Activated CD4-positive, CD25-positive, alpha-beta regulatory T cell treated with anti-CD3 and anti-CD28 coated beads, Interleukin-2, amount 50 U/mL, for 24 hours (primary cell): ENCODE measurements at regions not wholly inside any gene's neighbourhood (a gene's known extent, or its start where the extent isn't known, plus 50 kb on each side); places are given as distances from the start of the nearest gene placed in this dataset.
"Not testable (repeated sequence)": the region's sequence is repeated elsewhere in the genome, so short reads cannot be mapped to it uniquely, and the experiment has no call there.

ENCODE experiments used
- ATAC-seq, 2 donors: fragments of 150-1000 bp; cut with Tn5 transposase; one replicate each; pipeline ENCODE4 v1.10.0; 2021; ENCODE audit warnings: mild to moderate bottlenecking in 1 of 2, moderate library complexity in 1 of 2

GRCh38 chr3:22334996-22335395 lies 584.0 kb upstream of the ZNF385D start:
- ATAC-seq = no peak

GRCh38 chr3:22349215-22349851 lies 598.3 kb upstream of the ZNF385D start:
- no peak for ATAC-seq

GRCh38 chr3:22351806-22352205 lies 600.8 kb upstream of the ZNF385D start:
- no peak for ATAC-seq

- no peak for ATAC-seq
Measured at GRCh38 chr3:22353126-22353525, 602.1 kb upstream of the ZNF385D start.

- ATAC-seq = no peak
Measured at GRCh38 chr3:22358334-22358733, 607.3 kb upstream of the ZNF385D start.

- ATAC-seq = no peak
Measured at GRCh38 chr3:22360164-22360563, 609.2 kb upstream of the ZNF385D start.

- ATAC-seq = no peak
Measured at GRCh38 chr3:22360970-22361369, 610.0 kb upstream of the ZNF385D start.

GRCh38 chr3:22361521-22361920 lies 610.5 kb upstream of the ZNF385D start:
- no peak for ATAC-seq

- no peak for ATAC-seq
Measured at GRCh38 chr3:22364851-22365250, 613.8 kb upstream of the ZNF385D start.

- ATAC-seq = no peak
Measured at GRCh38 chr3:22366781-22367180, 615.8 kb upstream of the ZNF385D start.

- ATAC-seq = no peak
Measured at GRCh38 chr3:22371036-22371435, 620.0 kb upstream of the ZNF385D start.

- no peak for ATAC-seq
Measured at GRCh38 chr3:22371607-22372291, 620.7 kb upstream of the ZNF385D start.

GRCh38 chr3:22372292-22373062 lies 621.5 kb upstream of the ZNF385D start:
- no peak for ATAC-seq

- ATAC-seq = no peak
Measured at GRCh38 chr3:22373182-22373581, 622.2 kb upstream of the ZNF385D start.

GRCh38 chr3:22373827-22374226 lies 622.8 kb upstream of the ZNF385D start:
- no peak for ATAC-seq

GRCh38 chr3:22377421-22377820 lies 626.4 kb upstream of the ZNF385D start:
- ATAC-seq = no peak

- ATAC-seq = no peak
Measured at GRCh38 chr3:22378869-22379268, 627.9 kb upstream of the ZNF385D start.

GRCh38 chr3:22380253-22380652 lies 629.2 kb upstream of the ZNF385D start:
- ATAC-seq = no peak

GRCh38 chr3:22381564-22381963 lies 630.6 kb upstream of the ZNF385D start:
- not testable (repeated sequence) for ATAC-seq

GRCh38 chr3:22383285-22383684 lies 632.3 kb upstream of the ZNF385D start:
- ATAC-seq = no peak

GRCh38 chr3:22386107-22386506 lies 635.1 kb upstream of the ZNF385D start:
- ATAC-seq = no peak

- no peak for ATAC-seq
Measured at GRCh38 chr3:22392286-22392685, 641.3 kb upstream of the ZNF385D start.

- ATAC-seq = no peak
Measured at GRCh38 chr3:22392859-22393258, 641.8 kb upstream of the ZNF385D start.

GRCh38 chr3:22399566-22399965 lies 648.6 kb upstream of the ZNF385D start:
- ATAC-seq = no peak
